ENCODE measurements at regions not wholly inside any gene's neighbourhood (a gene's known extent, or its start where the extent isn't known, plus 50 kb on each side); places are given as distances from the start of the nearest gene placed in this dataset.

DNA sequence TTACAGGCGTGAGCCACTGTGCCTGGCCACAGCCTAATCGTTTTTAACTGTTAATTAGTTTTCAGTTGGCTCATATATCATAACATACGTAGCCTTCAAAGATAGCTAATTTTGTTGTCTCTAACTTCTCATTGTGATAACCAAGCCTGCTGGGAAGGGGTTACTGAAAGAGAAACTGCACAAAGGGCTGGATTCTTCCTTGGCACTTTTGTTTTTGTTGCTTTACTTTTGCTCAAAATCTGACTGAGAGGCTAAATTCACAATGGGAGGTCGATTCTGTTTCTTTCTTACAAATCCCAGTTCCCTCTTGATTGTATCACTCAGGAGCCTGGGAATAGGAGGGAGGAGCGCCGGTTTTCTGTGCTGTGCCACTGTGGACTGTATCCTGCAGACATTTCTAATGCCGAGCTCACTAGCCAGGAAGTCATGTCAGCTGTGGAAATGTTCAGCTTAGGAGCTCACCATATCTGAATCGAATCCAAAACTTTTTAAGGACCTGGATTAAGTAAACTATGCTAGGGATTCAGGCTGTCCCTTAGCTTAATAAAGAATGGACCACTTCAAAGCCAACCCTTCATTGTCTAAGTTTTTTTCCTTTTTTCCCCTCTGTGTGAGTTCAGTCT is 120.5 kb upstream of the FAT1 start:
- FAIRE-seq: no peak
- Histone ChIP-seq H3K79me2 (ENCODE audit: control insufficient read depth in 1 of 2, insufficient read depth in 2 of 2, low read length in 2 of 2) (no peaks in the 10 kb centered on the region), H3K4me3 (ENCODE audit: extremely low read depth in 1 of 4, insufficient read depth in 2 of 4, low read depth in 3 of 4, low read length in 4 of 4) (no peak overlapping the region), H4K20me1 (replicated peaks in 1 of 2; ENCODE audit: control insufficient read depth in 1 of 2, insufficient read depth in 2 of 2, low read length in 2 of 2) (no peaks in the 10 kb centered on the region), H3K23ac (ENCODE audit: insufficient read length) (no peak overlapping the region), H3K4me1 (replicated peaks in 1 of 4; ENCODE audit: control insufficient read depth in 3 of 4, insufficient read depth in 4 of 4, low read length in 3 of 4) (peaks cover 0 to 3% (median 1%) of the 10 kb centered on the region in 4 experiments; a peak in 3 of 7 replicates), H2BK12ac (ENCODE audit: low read depth, low read length) (no peak overlapping the region), H3K9ac (replicated peaks in 1 of 4; ENCODE audit: extremely low read depth in 1 of 4, low read depth in 3 of 4, low read length in 3 of 4) (no peak overlapping the region), H2BK5ac (ENCODE audit: low read depth, low read length) (no peak overlapping the region), H4K5ac (ENCODE audit: insufficient read length, low read depth, low read length) (no peak overlapping the region), H2BK20ac (ENCODE audit: low read length) (no peak overlapping the region), H3K27ac (ENCODE audit: low read depth, low read length) (no peak overlapping the region), H3K79me1 (ENCODE audit: low read depth, low read length) (no peaks in the 10 kb centered on the region), H4K91ac (replicated peaks; ENCODE audit: insufficient read length, low read length) (no peak overlapping the region), H3K9me3 (ENCODE audit: insufficient read depth in 2 of 2, low read depth in 1 of 2, low read length in 1 of 2) (no peaks in the 10 kb centered on the region), H3K18ac (ENCODE audit: extremely low read depth, low read length) (no peak overlapping the region), H3K27me3 (replicated peaks in 1 of 4; ENCODE audit: control insufficient read depth in 3 of 4, extremely low read depth in 1 of 4, insufficient read depth in 3 of 4, low read length in 3 of 4) (no peaks in the 10 kb centered on the region), H3K14ac (ENCODE audit: insufficient read length) (no peak overlapping the region), H3K56ac (replicated peaks; ENCODE audit: insufficient read length, low read depth, low read length) (no peak overlapping the region), H3K36me3 (ENCODE audit: control insufficient read depth in 2 of 4, insufficient read depth in 4 of 4, low read length in 3 of 4) (no peaks in the 10 kb centered on the region), H2BK120ac (replicated peaks; ENCODE audit: low read depth, low read length) (no peak overlapping the region), H3K23me2 (ENCODE audit: low read depth, low read length) (no peaks in the 10 kb centered on the region), H4K8ac (ENCODE audit: extremely low read depth, insufficient read depth, low read length) (no peak overlapping the region), H3K4ac (replicated peaks; ENCODE audit: insufficient read length, low read depth, low read length) (no peak overlapping the region), H2BK15ac (ENCODE audit: low read length) (no peak overlapping the region), H3K4me2 (ENCODE audit: insufficient read depth in 1 of 2, low read depth in 2 of 2, low read length in 2 of 2) (no peak overlapping the region; a peak in 1 of 4 replicates), H2AK5ac (ENCODE audit: low read depth, low read length) (no peak overlapping the region), H2AFZ (ENCODE audit: low read length) (peak overlapping the region; percentile 48; the same call in 1 of the 2 replicates)
- no peak for DNase-seq (ENCODE audit: low read depth in 1 of 2, low spot score in 2 of 2)
- ChIA-PET POLR2A (ENCODE audit: partially characterized antibody) (no interaction called here), CTCF (ENCODE audit: partially characterized antibody) (no interaction called here)
- 79% methylated on average over 8 of the region's 8 CpGs; no CpG with 5 or more reads in 1 of the 2 experiments for WGBS, 2 experiments (ENCODE audit: extremely low coverage in 1 of 2, insufficient coverage in 1 of 2, insufficient read length in 1 of 2, insufficient replicate concordance in 2 of 2, low coverage in 1 of 2, low lambda C conversion rate in 2 of 2, missing lambda C conversion rate in 1 of 2)
- TF ChIP-seq CHD1 (IDR thresholded peaks at IDR 0.05; ENCODE audit: low read depth, low read length): no peak
- TF ChIP-seq TEAD4 (IDR thresholded peaks at IDR 0.05; ENCODE audit: low read depth, low read length): no peak
- no peak for TF ChIP-seq RXRA (IDR thresholded peaks at IDR 0.05; ENCODE audit: insufficient read depth, low read depth, low read length)
- no peak for TF ChIP-seq EZH2 (IDR thresholded peaks at IDR 0.05; ENCODE audit: low read depth, low read length, severe bottlenecking)
- TF ChIP-seq ZNF274 (IDR thresholded peaks at IDR 0.05; ENCODE audit: borderline replicate concordance, extremely low read depth, low read length): no peak
- no peak for TF ChIP-seq SP2 (IDR thresholded peaks at IDR 0.05; ENCODE audit: low read length)

Data from H1 (cell line).